Tongue (tissue), 1 donor: ENCODE measurements at regions not wholly inside any gene's neighbourhood (a gene's known extent, or its start where the extent isn't known, plus 50 kb on each side); places are given as distances from the start of the nearest gene placed in this dataset.

Experiments
- DNase-seq: peaks from one replicate; pipeline ENCODE4 v3.0.0-alpha.2; 2015

DNA sequence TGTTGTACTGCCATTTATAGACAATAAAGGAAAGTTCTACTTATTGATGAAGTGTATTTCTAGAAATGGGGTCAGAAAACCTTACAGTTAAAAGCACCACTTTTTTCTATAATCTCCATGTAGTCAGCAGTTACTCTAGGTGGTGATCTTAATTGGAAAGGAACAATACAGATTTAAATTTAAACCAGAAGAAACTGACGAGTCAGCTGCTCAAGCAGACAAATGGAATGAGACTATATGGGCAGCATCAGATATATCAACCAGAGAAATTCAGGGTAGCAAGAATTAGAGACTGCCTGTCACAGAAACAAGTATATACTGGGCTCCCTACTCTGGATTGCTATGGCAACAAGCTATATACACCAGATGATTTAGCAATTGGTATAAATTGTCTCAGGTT is 99.6 kb upstream of the SCG2 start:
- DNase-seq: no peak

DNA sequence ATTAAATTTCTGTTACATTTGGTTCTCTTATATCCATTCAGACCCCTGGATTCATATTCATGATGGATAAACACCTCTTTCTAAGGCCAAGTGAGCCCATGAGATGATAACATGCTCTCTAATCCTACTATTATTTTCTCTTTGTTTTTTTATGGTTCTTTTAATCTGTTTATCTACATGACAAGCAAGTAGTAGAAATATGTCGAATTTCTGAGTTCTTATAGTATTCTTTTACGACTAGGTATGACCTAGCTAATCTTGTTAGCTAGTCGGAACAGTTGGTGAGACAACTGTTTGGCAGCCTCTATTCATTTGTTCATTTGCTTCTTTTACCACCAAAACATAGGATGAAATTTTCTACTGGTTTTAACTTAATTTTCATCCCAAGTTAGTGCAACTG is 98.1 kb upstream of the SCG2 start:
- no peak for DNase-seq

DNA sequence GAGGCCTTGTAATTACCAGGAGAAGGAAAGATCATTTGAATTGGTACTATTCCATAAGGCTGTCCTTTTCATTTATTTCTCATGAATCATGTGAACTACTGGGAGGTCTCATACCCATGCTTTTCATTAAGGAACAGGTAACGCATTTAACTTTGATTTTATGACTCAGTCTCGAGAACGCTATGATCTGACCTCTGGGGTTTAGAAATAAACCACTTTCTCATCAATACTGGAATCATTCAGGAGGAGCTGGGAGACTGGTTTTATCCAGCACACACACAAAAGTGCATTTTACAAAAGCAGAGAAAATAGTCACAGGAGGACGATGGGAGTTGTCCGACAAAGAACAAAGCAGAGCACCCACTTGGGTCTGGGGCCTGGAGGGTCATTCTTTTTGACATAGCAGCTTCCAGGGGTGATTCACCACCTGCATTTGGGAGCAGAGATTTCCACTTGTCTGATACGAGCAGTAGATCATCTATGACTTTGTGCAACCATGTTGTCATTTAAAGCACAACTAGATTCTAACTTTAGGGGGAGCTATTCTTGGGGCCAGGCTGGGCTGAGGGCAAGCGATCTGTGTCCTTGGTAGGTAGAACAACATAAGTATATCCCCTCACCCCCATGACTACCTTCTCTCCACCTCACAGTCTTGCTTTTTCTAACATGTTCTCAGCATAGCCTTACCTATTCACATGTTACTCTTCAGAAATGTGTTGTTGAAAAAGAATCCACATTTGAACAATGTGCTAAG is 95.9 kb upstream of the SCG2 start:
- DNase-seq: no peak

- DNase-seq: no peak
These were observed 95.2 kb upstream of the SCG2 start for GRCh38 chr2:223697316-223697891.

DNA sequence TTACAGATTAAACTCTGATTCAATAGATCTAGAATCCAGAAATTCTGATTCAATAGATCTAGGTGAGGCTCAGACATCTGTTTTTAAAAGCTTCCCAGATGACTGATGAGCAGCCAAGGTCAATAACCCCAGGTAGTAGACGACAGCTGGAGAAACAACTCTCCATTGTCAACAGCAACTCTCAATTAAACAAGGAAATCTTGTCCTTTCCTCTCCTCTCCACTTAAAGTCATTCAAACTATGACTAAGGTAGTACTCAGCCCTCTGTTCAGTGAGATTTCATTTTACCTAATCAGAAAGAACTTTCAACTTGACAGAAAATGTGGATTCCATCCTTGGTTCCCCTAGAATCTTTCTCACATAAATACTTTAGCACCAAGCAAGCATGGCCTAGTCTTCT is 94.6 kb upstream of the SCG2 start:
- DNase-seq: no peak

DNA sequence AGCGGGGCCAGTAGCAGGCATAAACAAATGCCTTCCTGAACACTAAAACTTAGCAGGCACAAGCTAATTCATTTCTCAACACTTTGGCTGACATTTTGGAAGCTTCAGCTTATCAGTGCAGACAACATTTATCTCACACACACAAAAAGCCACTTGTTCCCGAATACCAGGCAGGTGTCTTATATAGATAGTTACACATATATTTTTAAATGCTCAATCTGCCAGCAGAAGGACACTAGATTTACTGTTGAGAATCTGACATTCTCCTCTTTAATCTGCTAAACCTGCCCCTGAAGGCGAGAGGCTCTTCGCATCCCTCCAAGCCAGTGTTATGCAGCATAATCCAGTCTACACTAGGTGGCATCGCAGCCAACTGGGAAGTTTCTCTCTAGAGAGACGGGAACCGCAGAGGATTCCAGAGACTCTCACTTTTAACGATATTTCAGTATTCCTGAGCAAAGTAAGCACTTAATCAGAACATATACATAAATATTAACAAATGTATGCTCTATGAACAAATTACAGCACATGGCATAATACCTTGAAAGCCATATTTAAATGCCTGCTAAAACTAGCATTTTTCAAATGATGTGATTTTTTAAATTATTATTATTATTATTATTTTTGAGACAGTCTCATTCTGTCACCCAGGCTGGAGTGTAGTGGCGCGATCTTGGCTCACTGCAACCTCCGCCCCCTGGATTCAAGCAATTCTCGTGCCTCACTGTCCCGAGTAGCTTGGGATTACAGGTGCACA is 90.2 kb upstream of the SCG2 start:
- peak; percentile 39 for DNase-seq

GRCh38 chr2:223688094-223688835 is 86.1 kb upstream of the SCG2 start:
- DNase-seq: peak; percentile 9

GRCh38 chr2:223681125-223681524 is 79.0 kb upstream of the SCG2 start:
- no peak for DNase-seq

DNA sequence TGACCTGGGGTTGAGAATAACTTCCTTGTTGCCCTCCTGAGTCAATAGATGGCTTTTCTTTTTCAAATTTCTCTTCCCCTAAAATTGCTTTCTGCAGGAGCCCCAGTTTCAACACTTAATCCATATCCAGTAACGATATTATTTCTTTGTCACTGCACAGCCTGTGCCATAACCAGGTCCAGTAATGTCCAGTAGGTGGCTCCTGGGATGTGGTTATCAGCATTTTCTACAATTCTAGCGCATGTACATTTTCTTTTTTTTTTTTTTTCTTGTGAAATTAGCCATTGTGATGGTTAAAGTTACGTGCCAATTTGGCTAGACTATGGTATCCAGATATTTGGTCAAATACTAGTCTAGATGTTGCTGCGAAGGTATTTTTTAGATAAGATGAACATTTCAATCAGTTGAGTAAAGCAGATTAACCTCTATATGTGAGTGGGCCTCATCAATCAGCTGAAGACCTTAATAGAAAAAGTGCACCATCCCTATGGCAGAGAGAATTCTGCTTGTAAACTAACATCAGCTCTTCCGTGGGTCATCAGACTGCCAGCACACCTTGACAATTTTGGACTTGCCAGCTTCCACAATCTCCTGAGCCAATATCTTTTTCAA is 72.9 kb upstream of the SCG2 start:
- DNase-seq: no peak

- no peak for DNase-seq
These were observed 67.5 kb upstream of the SCG2 start for GRCh38 chr2:223669453-223670225.

- no peak for DNase-seq
These were observed 66.3 kb upstream of the SCG2 start for GRCh38 chr2:223668302-223668998.

DNA sequence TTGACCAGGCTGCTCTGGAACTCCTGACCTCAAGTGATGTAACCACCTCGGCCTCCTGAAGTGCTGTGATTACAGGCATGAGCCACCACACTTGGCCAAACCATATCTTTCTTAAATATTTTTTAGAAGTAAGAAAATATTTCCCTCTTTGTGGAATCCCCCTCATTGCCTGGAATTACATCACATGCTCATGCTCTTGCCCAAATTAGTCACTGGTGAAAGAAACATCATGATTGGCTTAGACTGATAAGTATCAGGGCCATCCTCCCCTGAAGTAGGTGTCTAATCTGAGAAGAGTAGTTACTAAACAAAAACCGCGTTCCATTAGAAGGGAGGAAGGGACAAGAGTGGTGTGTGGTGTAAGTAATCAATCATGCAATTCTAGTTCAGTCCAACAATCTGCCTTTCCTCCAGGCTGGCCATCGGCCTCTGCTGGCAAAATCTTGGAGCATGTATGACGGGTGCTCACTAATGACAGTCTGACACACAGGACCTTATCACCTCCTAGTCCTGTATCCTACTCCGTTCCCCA is 52.3 kb upstream of the SCG2 start:
- DNase-seq: no peak

GRCh38 chr2:223652902-223653301 is 50.7 kb upstream of the SCG2 start:
- no peak for DNase-seq

DNA sequence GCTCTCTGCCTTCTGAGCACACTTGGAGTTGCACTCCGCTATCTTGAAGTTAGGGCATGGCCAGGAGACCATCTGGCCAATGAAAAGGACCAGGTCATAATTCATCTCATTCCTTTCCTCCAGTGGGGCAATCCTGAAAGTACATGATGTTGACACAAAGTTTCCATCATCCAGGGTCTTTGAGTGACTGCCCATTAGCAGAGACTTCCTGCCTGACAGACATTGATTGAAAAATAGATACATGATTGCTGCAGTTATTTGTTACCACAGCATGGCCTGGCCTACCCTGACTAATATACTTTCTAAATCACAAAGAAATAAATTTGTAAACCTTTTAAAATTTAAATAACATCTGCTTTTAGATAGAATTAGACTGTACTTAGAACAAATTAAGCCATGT is 50.0 kb upstream of the SCG2 start:
- no peak for DNase-seq
